Parathyroid adenoma (tissue), 2 donors: ENCODE measurements at regions not wholly inside any gene's neighbourhood (a gene's known extent, or its start where the extent isn't known, plus 50 kb on each side); places are given as distances from the start of the nearest gene placed in this dataset.
"Not testable (repeated sequence)": the region's sequence is repeated elsewhere in the genome, so short reads cannot be mapped to it uniquely, and the experiment has no call there.

Experiments
- H2AFZ ChIP-seq: fragments of 300-600 bp; sonication (generic); one replicate; pipeline ENCODE4 v1.7.0; 2017; ENCODE audit warnings: antibody characterized with exemption, mild to moderate bottlenecking
- H3K27ac ChIP-seq: fragments of 300-600 bp; sonication (generic); one replicate; pipeline ENCODE4 v1.7.0; 2017
- H3K27me3 ChIP-seq: fragments of 300-600 bp; sonication (generic); one replicate; pipeline ENCODE4 v1.7.0; 2017; ENCODE audit warnings: low read length; ENCODE audit not compliant: control insufficient read depth, insufficient read depth
- H3K36me3 ChIP-seq: fragments of 300-600 bp; sonication (generic); one replicate; pipeline ENCODE4 v1.7.0; 2017; ENCODE audit warnings: low read length; ENCODE audit not compliant: control insufficient read depth, insufficient read depth
- H3K4me1 ChIP-seq: fragments of 300-600 bp; sonication (generic); one replicate; pipeline ENCODE4 v1.7.0; 2017; ENCODE audit warnings: control low read depth
- H3K4me2 ChIP-seq: fragments of 300-600 bp; sonication (generic); one replicate; pipeline ENCODE4 v1.7.0; 2017; ENCODE audit warnings: low read length
- H3K4me3 ChIP-seq: fragments of 300-600 bp; sonication (generic); one replicate; pipeline ENCODE4 v1.7.0; 2017; ENCODE audit warnings: low read depth, low read length
- H3K79me2 ChIP-seq: fragments of 300-600 bp; sonication (generic); one replicate; pipeline ENCODE4 v1.7.0; 2017; ENCODE audit warnings: control low read depth
- H3K9ac ChIP-seq: fragments of 300-600 bp; sonication (generic); one replicate; pipeline ENCODE4 v1.7.0; 2017; ENCODE audit warnings: mild to moderate bottlenecking
- H3K9me3 ChIP-seq: fragments of 300-600 bp; sonication (generic); one replicate; pipeline ENCODE4 v1.7.0; 2017; ENCODE audit warnings: low read length; ENCODE audit not compliant: control insufficient read depth
- CTCF ChIP-seq: fragments of 300-600 bp; sonication (generic); IDR thresholded peaks from one replicate; pipeline ENCODE4 v1.7.0; 2017; ENCODE audit warnings: antibody characterized with exemption, mild to moderate bottlenecking
- donor health status: primary hyperparathyroidism.

- no peak for TF ChIP-seq CTCF
- no peak overlapping the region for H3K27ac ChIP-seq
Observed at GRCh38 chr10:27297844-27298521, 57.4 kb upstream of the ACBD5 start.

GRCh38 chr10:27296285-27296684, 55.7 kb upstream of the ACBD5 start:
- not testable (repeated sequence) for H3K4me3 ChIP-seq, H3K4me1 ChIP-seq

More at GRCh38 chr10:27297844-27298521, 57.4 kb upstream of the ACBD5 start:
- Histone ChIP-seq H3K27me3 (no peaks in the 10 kb centered on the region), H3K4me2 (no peak overlapping the region), H3K9me3 (no peaks in the 10 kb centered on the region), H3K4me1 (no peaks in the 10 kb centered on the region), H3K36me3 (no peaks in the 10 kb centered on the region), H3K79me2 (no peaks in the 10 kb centered on the region), H3K9ac (no peak overlapping the region), H3K4me3 (no peak overlapping the region), H2AFZ (no peak overlapping the region)

GRCh38 chr10:27291253-27291895, 50.8 kb upstream of the ACBD5 start:
- not testable (repeated sequence) for H3K9ac ChIP-seq, H3K27ac ChIP-seq, H3K4me3 ChIP-seq, H3K4me1 ChIP-seq, H3K9me3 ChIP-seq, H3K79me2 ChIP-seq, H2AFZ ChIP-seq, H3K36me3 ChIP-seq, H3K27me3 ChIP-seq, H3K4me2 ChIP-seq

More at GRCh38 chr10:27296285-27296684, 55.7 kb upstream of the ACBD5 start:
- not testable (repeated sequence) for H2AFZ ChIP-seq, H3K9ac ChIP-seq, H3K27me3 ChIP-seq, H3K27ac ChIP-seq, H3K79me2 ChIP-seq, H3K36me3 ChIP-seq, H3K9me3 ChIP-seq, H3K4me2 ChIP-seq
